ENCODE measurements at regions not wholly inside any gene's neighbourhood (a gene's known extent, or its start where the extent isn't known, plus 50 kb on each side); places are given as distances from the start of the nearest gene placed in this dataset.

GRCh38 chrX:14124562-14124961 is 94.9 kb upstream of the GEMIN8 start:
- DNase-seq = no peak

- no peak for DNase-seq
Measured at GRCh38 chrX:14095702-14096101, 66.0 kb upstream of the GEMIN8 start.

- no peak for DNase-seq
Measured at GRCh38 chrX:14094191-14094590, 64.5 kb upstream of the GEMIN8 start.

- no peak for DNase-seq
Measured at GRCh38 chrX:14084466-14084865, 54.8 kb upstream of the GEMIN8 start.

GRCh38 chrX:14083783-14084182 is 54.1 kb upstream of the GEMIN8 start:
- DNase-seq = no peak

- no peak for DNase-seq
Measured at GRCh38 chrX:14079891-14080430, 50.3 kb upstream of the GEMIN8 start.
